GM12891 (cell line): ENCODE measurements at regions not wholly inside any gene's neighbourhood (a gene's known extent, or its start where the extent isn't known, plus 50 kb on each side); places are given as distances from the start of the nearest gene placed in this dataset.

Experiments used
- POLR2A ChIP-seq: IDR thresholded peaks from 2 replicates; pipeline ENCODE4 v1.6.1; 2011; ENCODE audit warnings: low read depth, low read length, control low read depth
- POLR2AphosphoS5 ChIP-seq: IDR thresholded peaks from 2 replicates; pipeline ENCODE4 v1.6.1; 2011; ENCODE audit warnings: low read depth, low read length, control low read depth
- POU2F2 ChIP-seq: IDR thresholded peaks from 2 replicates; pipeline ENCODE4 v1.6.1; 2011; ENCODE audit warnings: low read depth, mild to moderate bottlenecking, control low read depth, low read length, moderate library complexity
- SPI1 ChIP-seq: IDR thresholded peaks from 2 replicates; pipeline ENCODE4 v1.6.1; 2011; ENCODE audit warnings: low read depth, low read length, control low read depth
- TAF1 ChIP-seq: IDR thresholded peaks from 2 replicates; pipeline ENCODE4 v1.6.1; 2011; ENCODE audit warnings: low read depth, low read length, control low read depth

- TF ChIP-seq POLR2A = no peak
- no peak for TF ChIP-seq POLR2AphosphoS5
- TF ChIP-seq TAF1 = no peak
- TF ChIP-seq SPI1 = no peak
- no peak for TF ChIP-seq POU2F2
Measured at GRCh38 chr3:69582044-69582443, 157.2 kb upstream of the MITF start.
